Spleen (tissue), 11 donors: ENCODE measurements at regions not wholly inside any gene's neighbourhood (a gene's known extent, or its start where the extent isn't known, plus 50 kb on each side); places are given as distances from the start of the nearest gene placed in this dataset.

Experiments
- DNase-seq: peaks from one replicate; pipeline ENCODE4 v3.0.0-alpha.2; 2020
- H3K27ac ChIP-seq, 8 donors: fragments of 200-600 bp; sonication (generic) in 7 of 8; 1 replicate in 4 of 8; 2 replicates in 4 of 8; pipeline versions ENCODE4 v1.5.0 to v1.8.0; 2016 to 2021; ENCODE audit warnings: inconsistent platforms in 4 of 8, mild to moderate bottlenecking in 4 of 8, moderate library complexity in 1 of 8
- H3K27me3 ChIP-seq, 7 donors: fragments of 200-600 bp; sonication (generic) in 6 of 7; replicated peaks in 1 of 7; 1 replicate in 4 of 7; 2 replicates in 3 of 7; pipeline versions ENCODE4 v1.5.0 to v1.8.0; 2016 to 2021; ENCODE audit warnings: inconsistent platforms in 3 of 7, mild to moderate bottlenecking in 1 of 7
- H3K36me3 ChIP-seq, 6 donors: fragments of 200-600 bp; sonication (generic) in 5 of 6; 1 replicate in 4 of 6; 2 replicates in 2 of 6; pipeline versions ENCODE4 v1.5.0 to v1.8.0; 2016 to 2021; ENCODE audit warnings: inconsistent platforms in 2 of 6
- H3K4me1 ChIP-seq, 6 donors: fragments of 200-600 bp; sonication (generic) in 5 of 6; 1 replicate in 3 of 6; 2 replicates in 3 of 6; pipeline versions ENCODE4 v1.5.0 to v1.8.0; 2016 to 2021; ENCODE audit warnings: inconsistent platforms in 3 of 6
- H3K4me3 ChIP-seq, 8 donors: fragments of 200-600 bp; sonication (generic) in 7 of 8; 1 replicate in 4 of 8; 2 replicates in 4 of 8; pipeline versions ENCODE4 v1.5.0 to v1.8.0; 2016 to 2021; ENCODE audit warnings: inconsistent platforms in 4 of 8, mild to moderate bottlenecking in 4 of 8, moderate library complexity in 2 of 8
- H3K9me3 ChIP-seq, 8 donors: fragments of 200-600 bp; sonication (generic) in 7 of 8; 1 replicate in 4 of 8; 2 replicates in 4 of 8; pipeline versions ENCODE4 v1.5.0 to v1.8.0; 2016 to 2021; ENCODE audit warnings: inconsistent platforms in 4 of 8
- CTCF ChIP-seq, 11 experiments: fragments of 200-600 bp in 7 of 11; fragments of 450-650 bp in 4 of 11; sonication (generic) in 4 of 11; IDR thresholded peaks in 8 of 11; conservative IDR thresholded peaks in 3 of 11; 1 replicate in 7 of 11; 2 replicates in 4 of 11; pipeline versions ENCODE4 v1.4.0 to v1.8.0; 2016 to 2021; ENCODE audit warnings: antibody characterized with exemption in 11 of 11, inconsistent platforms in 4 of 11, mild to moderate bottlenecking in 1 of 11
- POLR2A ChIP-seq, 3 donors: fragments of 450-650 bp; IDR thresholded peaks; one replicate each; pipeline ENCODE4 v1.5.1; 2017; ENCODE audit warnings: antibody characterized with exemption in 3 of 3, mild to moderate bottlenecking in 1 of 3
- POLR2AphosphoS5 ChIP-seq, 3 donors: sonication (generic); formaldehyde crosslinking; IDR thresholded peaks; one replicate each; pipeline ENCODE4 v1.5.1; 2017; ENCODE audit warnings: antibody characterized with exemption in 3 of 3
- WGBS, 5 donors: extraction: QIAGEN DNeasy Blood & Tissue Kit in 3 of 5; methylation state at CpG; one replicate each; pipeline versions ENCODE4 v1.1.5 to v1.1.7; 2013 to 2018; 5-methylcytosine and 5-hydroxymethylcytosine counted together
- intact Hi-C: fragments of 100-400 bp; cut with DNase I; formaldehyde crosslinking; loops from one replicate; pipeline ENCODE4 v1.15.0; 2023; ENCODE audit warnings: low total_unique reads
- donor health status: healthy with polysubstance abuse.
- donor health status: DM: no; HTN: no; CAD: no; lungs with moderate emphysema.
- donor health status: DM: no; HTN: no; CAD: no.
- donor health status: Bipolar disorder and iron deficiency.
- donor health status: healthy.
- donor health status: DM: no; HTN: no; CAD: no.
- donor health status: DM: yes; HTN: yes; CAD: no.

- Histone ChIP-seq H3K27ac (no peak overlapping the region), H3K4me3 (no peak overlapping the region), H3K9me3 (peaks cover 0 to 21% (median 5%) of the 10 kb centered on the region in 8 donors), H3K36me3 (no peaks in the 10 kb centered on the region), H3K4me1 (no peaks in the 10 kb centered on the region), H3K27me3 (no peaks in the 10 kb centered on the region)
- no peak for TF ChIP-seq POLR2AphosphoS5 (IDR thresholded peaks at IDR 0.05)
- TF ChIP-seq POLR2A (IDR thresholded peaks at IDR 0.05), result no peak
- TF ChIP-seq CTCF (IDR thresholded peaks at IDR 0.05 in 8 of 11, conservative IDR thresholded peaks at IDR 0.05 in 3 of 11), result no peak
- no peak for DNase-seq
- intact Hi-C loops, result no loop called here
- WGBS, 5 donors, result 21 to 50% (median 36%) methylated on average over 2 of the region's 2 CpGs
Observed at GRCh38 chr3:166367947-166368533, 530.8 kb upstream of the BCHE start.

DNA sequence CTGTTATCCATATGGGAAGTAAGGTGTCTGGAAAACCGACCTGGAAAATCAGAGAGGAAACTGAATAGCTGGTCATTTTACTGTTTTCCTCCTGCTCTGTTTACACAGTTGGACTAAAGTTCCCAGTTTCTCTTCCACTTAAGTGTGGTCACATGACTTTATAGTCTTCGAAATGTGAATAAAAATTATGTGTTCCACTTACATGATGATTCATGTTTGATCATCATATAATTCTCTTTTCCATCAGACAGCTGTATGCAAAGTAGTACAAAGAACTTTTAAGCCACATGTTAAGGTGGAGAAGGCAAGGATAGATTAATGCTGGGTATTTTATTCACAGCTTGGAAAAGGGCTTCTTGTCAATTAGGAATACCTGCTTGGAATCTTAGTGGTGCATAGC is 525.5 kb upstream of the BCHE start:
- intact Hi-C loops, result no loop called here
- no peak for DNase-seq
- H3K36me3 ChIP-seq, result no peaks in the 10 kb centered on the region
- no peak overlapping the region for H3K4me3 ChIP-seq
- H3K27me3 ChIP-seq, result no peaks in the 10 kb centered on the region
- WGBS, 5 donors, result 37 to 56% (median 40%) methylated on average over 2 of the region's 2 CpGs
- TF ChIP-seq CTCF (IDR thresholded peaks at IDR 0.05 in 8 of 11, conservative IDR thresholded peaks at IDR 0.05 in 3 of 11) (no peak), POLR2A (IDR thresholded peaks at IDR 0.05) (no peak), POLR2AphosphoS5 (IDR thresholded peaks at IDR 0.05) (no peak)
- H3K27ac ChIP-seq, result no peak overlapping the region
- H3K4me1 ChIP-seq, result no peaks in the 10 kb centered on the region
- peaks cover 0 to 5% (median 0%) of the 10 kb centered on the region in 8 donors for H3K9me3 ChIP-seq

- H3K36me3 ChIP-seq, result no peaks in the 10 kb centered on the region
- TF ChIP-seq POLR2AphosphoS5 (IDR thresholded peaks at IDR 0.05) (no peak), CTCF (IDR thresholded peaks at IDR 0.05 in 8 of 11, conservative IDR thresholded peaks at IDR 0.05 in 3 of 11) (no peak), POLR2A (IDR thresholded peaks at IDR 0.05) (no peak)
- no peak for DNase-seq
- H3K4me1 ChIP-seq, result no peaks in the 10 kb centered on the region
- H3K27me3 ChIP-seq, result no peaks in the 10 kb centered on the region
- H3K4me3 ChIP-seq, result no peak overlapping the region
- peaks cover 0 to 5% (median 0%) of the 10 kb centered on the region in 8 donors for H3K9me3 ChIP-seq
- intact Hi-C loops, result no loop called here
- no peak overlapping the region for H3K27ac ChIP-seq
Observed at GRCh38 chr3:166360720-166361119, 523.5 kb upstream of the BCHE start.

DNA sequence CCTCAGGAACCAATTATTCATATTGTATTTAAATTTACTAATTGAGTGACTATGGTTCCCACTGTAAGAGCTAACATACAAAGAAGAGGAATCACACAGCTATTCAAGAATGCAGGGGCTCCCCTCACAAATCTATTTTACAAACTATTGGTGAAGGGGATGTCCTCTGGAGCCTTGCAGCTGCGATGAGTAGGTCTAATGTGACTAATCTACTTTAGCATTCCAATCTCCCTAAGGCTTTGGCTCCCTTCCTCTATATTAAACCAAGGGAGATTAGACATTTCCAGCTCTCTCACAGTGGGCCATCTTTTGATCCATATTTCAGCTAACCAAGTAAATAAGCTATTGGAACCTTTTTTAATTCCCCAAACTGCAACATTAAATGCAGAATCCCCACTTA is 514.2 kb upstream of the BCHE start:
- intact Hi-C loops, result no loop called here
- TF ChIP-seq CTCF (IDR thresholded peaks at IDR 0.05 in 8 of 11, conservative IDR thresholded peaks at IDR 0.05 in 3 of 11) (no peak), POLR2A (IDR thresholded peaks at IDR 0.05) (no peak), POLR2AphosphoS5 (IDR thresholded peaks at IDR 0.05) (no peak)
- Histone ChIP-seq H3K4me1 (no peaks in the 10 kb centered on the region), H3K4me3 (no peak overlapping the region), H3K36me3 (no peaks in the 10 kb centered on the region), H3K27me3 (no peaks in the 10 kb centered on the region), H3K27ac (no peak overlapping the region), H3K9me3 (peaks cover 0 to 68% (median 38%) of the 10 kb centered on the region in 8 donors)
- 52 to 80% (median 65%) methylated on average over 1 of the region's 1 CpG for WGBS, 5 donors
- DNase-seq, result no peak
